WI38 (cell line): ENCODE measurements at regions not wholly inside any gene's neighbourhood (a gene's known extent, or its start where the extent isn't known, plus 50 kb on each side); places are given as distances from the start of the nearest gene placed in this dataset.

ENCODE experiments used
- H3K4me3 ChIP-seq: 2 replicates; pipeline ENCODE4 v1.5.1; 2011; ENCODE audit warnings: low read depth, mild to moderate bottlenecking, control low read depth, low read length
- CTCF ChIP-seq: IDR thresholded peaks from 2 replicates; pipeline ENCODE4 v1.5.1; 2012; ENCODE audit warnings: low read depth, mild to moderate bottlenecking, control low read depth, low read length

GRCh38 chr2:123086613-123087385, 938.3 kb upstream of the CNTNAP5 start:
- no peak for TF ChIP-seq CTCF
- H3K4me3 ChIP-seq, result no peak overlapping the region

- H3K4me3 ChIP-seq, result no peak overlapping the region
- TF ChIP-seq CTCF, result no peak
Observed at GRCh38 chr2:123091471-123091870, 933.6 kb upstream of the CNTNAP5 start.

GRCh38 chr2:123093199-123093598, 931.9 kb upstream of the CNTNAP5 start:
- no peak for TF ChIP-seq CTCF

GRCh38 chr2:123095219-123095835, 929.8 kb upstream of the CNTNAP5 start:
- no peak overlapping the region for H3K4me3 ChIP-seq
- TF ChIP-seq CTCF, result no peak

More at GRCh38 chr2:123093199-123093598, 931.9 kb upstream of the CNTNAP5 start:
- no peak overlapping the region for H3K4me3 ChIP-seq

- no peak overlapping the region for H3K4me3 ChIP-seq
- TF ChIP-seq CTCF, result no peak
Observed at GRCh38 chr2:123098619-123099018, 926.5 kb upstream of the CNTNAP5 start.

GRCh38 chr2:123101434-123101833, 923.7 kb upstream of the CNTNAP5 start:
- no peak overlapping the region for H3K4me3 ChIP-seq
- TF ChIP-seq CTCF, result no peak

GRCh38 chr2:123103902-123104301, 921.2 kb upstream of the CNTNAP5 start:
- TF ChIP-seq CTCF, result no peak
- no peak overlapping the region for H3K4me3 ChIP-seq
